Neural progenitor cell (in vitro differentiated cells): ENCODE measurements at regions not wholly inside any gene's neighbourhood (a gene's known extent, or its start where the extent isn't known, plus 50 kb on each side); places are given as distances from the start of the nearest gene placed in this dataset.
A peak's percentile ranks its signal among the peaks of the same experiment; 100 is the strongest.

Experiments used
- DNase-seq: peaks from one replicate; pipeline ENCODE4 v3.0.0-alpha.2; 2016; ENCODE audit warnings: low spot score
- H2AFZ ChIP-seq: fragments of 200-600 bp; sonication (generic); replicated peaks from 2 replicates; pipeline ENCODE4 v1.6.1; 2016; ENCODE audit warnings: antibody characterized with exemption
- H3F3A ChIP-seq: fragments of 200-600 bp; sonication (generic); 2 replicates; pipeline ENCODE4 v1.6.1; 2016; ENCODE audit warnings: antibody characterized with exemption, low read depth
- H3K27ac ChIP-seq: fragments of 200-600 bp; sonication (generic); 2 replicates; pipeline ENCODE4 v1.5.1; 2016; ENCODE audit warnings: mild to moderate bottlenecking
- H3K27me3 ChIP-seq: fragments of 200-600 bp; sonication (generic); 2 replicates; pipeline ENCODE4 v1.6.1; 2016; ENCODE audit warnings: mild to moderate bottlenecking, moderate library complexity
- H3K36me3 ChIP-seq: fragments of 200-600 bp; sonication (generic); 2 replicates; pipeline ENCODE4 v1.5.1; 2016
- H3K4me1 ChIP-seq: fragments of 200-600 bp; sonication (generic); 2 replicates; pipeline ENCODE4 v1.6.1; 2016; ENCODE audit warnings: mixed run types
- H3K4me2 ChIP-seq: fragments of 200-600 bp; sonication (generic); 2 replicates; pipeline ENCODE4 v1.6.1; 2016
- H3K4me3 ChIP-seq: fragments of 200-600 bp; sonication (generic); 2 replicates; pipeline ENCODE4 v1.5.1; 2016
- H3K79me2 ChIP-seq: fragments of 200-600 bp; sonication (generic); 2 replicates; pipeline ENCODE4 v1.6.1; 2016; ENCODE audit warnings: low read depth
- H3K9ac ChIP-seq: fragments of 200-600 bp; sonication (generic); 2 replicates; pipeline ENCODE4 v1.6.1; 2016
- H3K9me3 ChIP-seq: fragments of 200-600 bp; sonication (generic); 2 replicates; pipeline ENCODE4 v1.5.1; 2016; ENCODE audit warnings: low read depth
- H4K20me1 ChIP-seq: fragments of 200-600 bp; sonication (generic); 2 replicates; pipeline ENCODE4 v1.6.1; 2016; ENCODE audit warnings: low read depth
- H3K27ac Mint-ChIP-seq: 3 replicates; pipeline ENCODE4 v1.8.0; 2021; ENCODE audit warnings: mixed read lengths
- H3K27me3 Mint-ChIP-seq: 2 replicates; pipeline ENCODE4 v1.8.0; 2022; ENCODE audit warnings: low read depth, mild to moderate bottlenecking, inconsistent platforms, moderate library complexity, mixed read lengths; ENCODE audit not compliant: insufficient read depth
- H3K36me3 Mint-ChIP-seq: 3 replicates; pipeline ENCODE4 v1.8.0; 2021; ENCODE audit warnings: mixed read lengths
- H3K4me1 Mint-ChIP-seq: 3 replicates; pipeline ENCODE4 v1.8.0; 2021; ENCODE audit warnings: mixed read lengths
- H3K4me3 Mint-ChIP-seq: 3 replicates; pipeline ENCODE4 v1.8.0; 2021; ENCODE audit warnings: mild to moderate bottlenecking, moderate library complexity, mixed read lengths
- H3K9me3 Mint-ChIP-seq: 3 replicates; pipeline ENCODE4 v1.8.0; 2020; ENCODE audit warnings: mixed read lengths
- CTCF ChIP-seq: fragments of 200-600 bp; sonication (generic); IDR thresholded peaks from 2 replicates; pipeline ENCODE4 v1.5.1; 2017; ENCODE audit warnings: antibody characterized with exemption, mild to moderate bottlenecking
- EZH2 ChIP-seq: fragments of 200-600 bp; sonication (generic); IDR thresholded peaks from 2 replicates; pipeline ENCODE4 v1.6.1; 2017; ENCODE audit warnings: antibody characterized with exemption, mild to moderate bottlenecking, moderate library complexity
- EZH2phosphoT487 ChIP-seq: fragments of 200-600 bp; sonication (generic); IDR thresholded peaks from 2 replicates; pipeline ENCODE4 v1.6.1; 2017; ENCODE audit warnings: antibody characterized with exemption

DNA sequence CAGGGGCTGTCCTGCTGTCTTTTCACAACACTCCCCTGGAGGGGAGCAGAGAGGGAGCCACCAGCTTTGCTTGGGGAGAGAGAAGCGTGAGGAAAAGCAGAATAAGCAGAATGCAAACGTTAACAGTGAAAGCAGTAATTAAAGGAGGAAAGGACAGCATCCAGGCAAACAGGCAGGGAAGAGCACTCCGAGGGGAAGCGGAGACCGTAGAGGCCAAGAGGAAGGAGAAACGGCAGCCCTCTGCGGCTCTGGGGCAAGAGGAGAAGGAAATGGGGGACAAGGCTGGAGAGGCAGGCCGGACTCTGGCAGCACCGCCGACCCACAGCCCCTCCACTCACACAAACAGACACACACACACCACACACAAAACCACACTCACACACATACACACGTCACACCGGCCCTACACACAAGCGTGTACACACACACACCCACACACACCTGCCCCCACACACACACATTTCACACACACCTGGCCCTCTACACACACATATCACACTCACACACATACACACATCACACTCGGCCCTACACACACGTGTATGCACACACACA lies 449.8 kb downstream of the SOX6 start:
- no peak for DNase-seq
- Mint-ChIP-seq H3K27me3 (no peaks in the 10 kb centered on the region), H3K36me3 (no peaks in the 10 kb centered on the region), H3K4me3 (no peak overlapping the region), H3K9me3 (no peaks in the 10 kb centered on the region), H3K27ac (no peak overlapping the region), H3K4me1 (peaks cover 28% of the 10 kb centered on the region)
- no peaks in the 10 kb centered on the region for H3K4me1 ChIP-seq
- H3K79me2 ChIP-seq, result no peaks in the 10 kb centered on the region
- no peaks in the 10 kb centered on the region for H3K27me3 ChIP-seq
- peak overlapping the region; percentile 85 for H2AFZ ChIP-seq
- H3K36me3 ChIP-seq, result no peaks in the 10 kb centered on the region
- H4K20me1 ChIP-seq, result no peaks in the 10 kb centered on the region
- H3K4me2 ChIP-seq, result no peak overlapping the region
- no peak overlapping the region for H3K9ac ChIP-seq
- H3K9me3 ChIP-seq, result no peaks in the 10 kb centered on the region
- no peak overlapping the region for H3K27ac ChIP-seq
- no peak overlapping the region for H3K4me3 ChIP-seq
- no peak for TF ChIP-seq EZH2
- H3F3A ChIP-seq, result no peaks in the 10 kb centered on the region

- no peaks in the 10 kb centered on the region for H4K20me1 ChIP-seq
- no peaks in the 10 kb centered on the region for H3F3A ChIP-seq
- H3K27ac Mint-ChIP-seq, result no peak overlapping the region
- no peaks in the 10 kb centered on the region for H3K9me3 Mint-ChIP-seq
- H3K4me3 Mint-ChIP-seq, result no peak overlapping the region
- no peaks in the 10 kb centered on the region for H3K27me3 Mint-ChIP-seq
- TF ChIP-seq CTCF (no peak), EZH2phosphoT487 (no peak), EZH2 (no peak)
- no peaks in the 10 kb centered on the region for H3K4me1 ChIP-seq
- H3K9ac ChIP-seq, result no peak overlapping the region
- no peaks in the 10 kb centered on the region for H3K9me3 ChIP-seq
- no peak overlapping the region for H3K4me2 ChIP-seq
- no peak overlapping the region for H3K27ac ChIP-seq
- H3K36me3 Mint-ChIP-seq, result no peaks in the 10 kb centered on the region
- DNase-seq, result no peak
- H3K27me3 ChIP-seq, result no peaks in the 10 kb centered on the region
- peaks cover 20% of the 10 kb centered on the region for H3K4me1 Mint-ChIP-seq
- no peaks in the 10 kb centered on the region for H3K79me2 ChIP-seq
- no peak overlapping the region for H3K4me3 ChIP-seq
- no peak overlapping the region for H2AFZ ChIP-seq
- H3K36me3 ChIP-seq, result no peaks in the 10 kb centered on the region
Measured at GRCh38 chr11:15907806-15908205, 448.5 kb downstream of the SOX6 start.

DNA sequence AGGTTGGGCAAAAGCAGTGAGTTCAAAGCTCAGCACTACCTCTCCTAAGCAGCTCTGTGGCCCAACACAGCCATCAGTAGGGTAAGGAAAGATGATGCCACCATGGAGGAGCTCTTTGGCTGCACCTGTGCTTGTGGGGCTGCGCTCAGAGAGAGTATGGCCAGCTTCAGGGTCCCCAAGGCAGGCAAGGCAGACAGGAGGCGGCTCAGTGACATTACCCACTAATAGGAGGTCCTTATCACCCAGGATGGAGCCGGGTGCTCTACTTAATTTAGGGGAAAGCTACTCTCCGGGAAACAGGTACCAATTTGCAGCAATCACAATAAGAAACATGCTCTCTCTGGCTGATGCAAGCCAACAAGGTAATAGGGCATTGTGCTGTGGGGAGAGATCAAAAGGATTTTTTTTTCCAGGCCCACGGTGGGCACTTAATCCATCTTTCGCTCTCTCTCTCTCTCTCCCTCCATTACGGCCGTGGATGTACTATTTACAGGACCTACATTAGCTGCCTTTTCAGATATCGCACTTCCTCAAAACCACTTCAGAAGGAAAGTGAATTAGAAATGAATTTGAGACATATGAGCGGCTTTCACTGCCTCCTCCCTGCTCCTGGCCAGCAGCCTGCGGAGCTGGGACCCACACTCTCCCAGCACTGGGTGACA lies 446.3 kb downstream of the SOX6 start:
- Histone ChIP-seq H3K4me3 (no peak overlapping the region), H3K27me3 (no peaks in the 10 kb centered on the region), H3F3A (no peaks in the 10 kb centered on the region), H3K9me3 (no peaks in the 10 kb centered on the region), H4K20me1 (no peaks in the 10 kb centered on the region), H2AFZ (no peak overlapping the region), H3K27ac (no peak overlapping the region), H3K79me2 (no peaks in the 10 kb centered on the region), H3K4me1 (no peaks in the 10 kb centered on the region), H3K4me2 (no peak overlapping the region), H3K36me3 (no peaks in the 10 kb centered on the region), H3K9ac (no peak overlapping the region)
- Mint-ChIP-seq H3K4me1 (peaks cover 22% of the 10 kb centered on the region), H3K9me3 (peaks cover 2% of the 10 kb centered on the region), H3K27me3 (peaks cover 4% of the 10 kb centered on the region), H3K36me3 (no peaks in the 10 kb centered on the region), H3K27ac (peak overlapping the region; percentile 54), H3K4me3 (no peak overlapping the region)
- DNase-seq, result no peak
- no peak for TF ChIP-seq EZH2phosphoT487
- TF ChIP-seq CTCF, result no peak
- TF ChIP-seq EZH2, result no peak

DNA sequence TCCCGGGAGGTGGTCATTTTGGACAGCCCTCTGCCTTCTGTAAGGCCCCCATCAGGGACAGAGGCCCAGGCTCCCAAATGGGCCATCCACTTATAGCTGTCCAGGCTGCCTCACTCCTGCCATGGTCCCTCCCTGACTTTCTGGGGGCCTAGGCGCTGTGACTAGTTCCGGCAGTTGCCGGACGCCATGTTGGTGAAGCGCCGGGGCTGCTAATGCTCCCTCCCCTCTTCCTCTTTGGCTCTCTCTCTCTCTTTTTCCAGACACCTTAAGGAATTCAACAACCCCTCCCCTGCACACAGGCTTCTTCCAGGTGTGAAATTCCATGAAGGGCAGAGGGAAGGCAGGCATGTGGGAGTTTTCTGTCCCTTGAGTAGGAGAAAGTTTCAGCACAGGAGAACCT lies 445.6 kb downstream of the SOX6 start:
- H3K4me1 ChIP-seq, result no peaks in the 10 kb centered on the region
- no peak overlapping the region for H3K27ac ChIP-seq
- no peaks in the 10 kb centered on the region for H3F3A ChIP-seq
- H3K4me2 ChIP-seq, result no peak overlapping the region
- H3K79me2 ChIP-seq, result no peaks in the 10 kb centered on the region
- H3K36me3 Mint-ChIP-seq, result no peaks in the 10 kb centered on the region
- H3K4me3 Mint-ChIP-seq, result no peak overlapping the region
- H3K27ac Mint-ChIP-seq, result no peak overlapping the region
- H3K4me1 Mint-ChIP-seq, result peaks cover 22% of the 10 kb centered on the region
- no peak overlapping the region for H3K9ac ChIP-seq
- H3K9me3 ChIP-seq, result no peaks in the 10 kb centered on the region
- TF ChIP-seq CTCF, result no peak
- TF ChIP-seq EZH2phosphoT487, result no peak
- TF ChIP-seq EZH2, result no peak
- H3K36me3 ChIP-seq, result no peaks in the 10 kb centered on the region
- peaks cover 9% of the 10 kb centered on the region for H3K27me3 Mint-ChIP-seq
- no peaks in the 10 kb centered on the region for H3K27me3 ChIP-seq
- H3K9me3 Mint-ChIP-seq, result peaks cover 4% of the 10 kb centered on the region
- peak overlapping the region; percentile 9 for H2AFZ ChIP-seq
- DNase-seq, result no peak
- no peaks in the 10 kb centered on the region for H4K20me1 ChIP-seq
- no peak overlapping the region for H3K4me3 ChIP-seq
